ENCODE measurements at regions not wholly inside any gene's neighbourhood (a gene's known extent, or its start where the extent isn't known, plus 50 kb on each side); places are given as distances from the start of the nearest gene placed in this dataset.

DNA sequence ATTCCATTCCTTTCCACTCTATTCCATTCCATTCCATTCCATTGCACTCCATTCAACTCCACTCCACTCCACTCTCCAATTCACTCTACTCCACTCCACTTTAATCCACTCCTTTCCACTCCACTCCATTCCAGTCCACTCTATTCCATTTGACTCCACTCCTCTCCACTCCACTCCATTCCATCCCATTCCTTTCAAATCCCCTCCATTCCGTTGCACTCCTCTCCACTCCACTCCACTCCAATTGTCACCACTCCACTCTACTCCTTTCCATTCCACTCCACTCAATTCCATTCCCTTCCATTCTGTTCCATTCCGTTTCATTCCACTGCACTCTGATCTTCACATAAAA is 2563.7 kb upstream of the TPTE start:
- TF ChIP-seq, protein P1, sequence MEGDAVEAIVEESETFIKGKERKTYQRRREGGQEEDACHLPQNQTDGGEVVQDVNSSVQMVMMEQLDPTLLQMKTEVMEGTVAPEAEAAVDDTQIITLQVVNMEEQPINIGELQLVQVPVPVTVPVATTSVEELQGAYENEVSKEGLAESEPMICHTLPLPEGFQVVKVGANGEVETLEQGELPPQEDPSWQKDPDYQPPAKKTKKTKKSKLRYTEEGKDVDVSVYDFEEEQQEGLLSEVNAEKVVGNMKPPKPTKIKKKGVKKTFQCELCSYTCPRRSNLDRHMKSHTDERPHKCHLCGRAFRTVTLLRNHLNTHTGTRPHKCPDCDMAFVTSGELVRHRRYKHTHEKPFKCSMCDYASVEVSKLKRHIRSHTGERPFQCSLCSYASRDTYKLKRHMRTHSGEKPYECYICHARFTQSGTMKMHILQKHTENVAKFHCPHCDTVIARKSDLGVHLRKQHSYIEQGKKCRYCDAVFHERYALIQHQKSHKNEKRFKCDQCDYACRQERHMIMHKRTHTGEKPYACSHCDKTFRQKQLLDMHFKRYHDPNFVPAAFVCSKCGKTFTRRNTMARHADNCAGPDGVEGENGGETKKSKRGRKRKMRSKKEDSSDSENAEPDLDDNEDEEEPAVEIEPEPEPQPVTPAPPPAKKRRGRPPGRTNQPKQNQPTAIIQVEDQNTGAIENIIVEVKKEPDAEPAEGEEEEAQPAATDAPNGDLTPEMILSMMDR (IDR thresholded peaks at IDR 0.05) = no peak
- no peak for TF ChIP-seq POLR2A (IDR thresholded peaks at IDR 0.05)
